ENCODE measurements at regions not wholly inside any gene's neighbourhood (a gene's known extent, or its start where the extent isn't known, plus 50 kb on each side); places are given as distances from the start of the nearest gene placed in this dataset.

DNA sequence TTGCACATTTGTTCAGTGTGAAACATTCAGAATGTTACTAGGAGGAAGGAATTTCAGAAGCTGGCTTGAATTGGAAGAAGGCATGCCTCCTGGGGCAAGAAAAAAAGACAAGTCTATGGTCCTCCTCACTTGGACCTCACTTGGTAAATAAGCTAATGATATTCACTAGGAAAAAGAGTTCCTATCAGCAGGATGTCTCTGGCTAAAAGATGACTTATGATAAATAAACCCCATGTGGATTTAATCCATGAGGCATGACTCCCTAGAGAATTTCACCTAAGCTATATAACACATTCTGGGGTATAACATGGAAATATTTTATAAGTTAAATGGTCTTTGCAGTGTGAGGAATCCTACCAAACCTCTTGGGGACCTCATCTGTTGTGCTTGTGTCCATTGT lies 199.9 kb downstream of the LRIG3 start:
- Histone ChIP-seq H3K4ac (ENCODE audit: low read depth, low read length) (no peak overlapping the region), H3K18ac (ENCODE audit: low read depth, low read length) (no peak overlapping the region), H2BK5ac (ENCODE audit: low read depth, low read length, poor library complexity, severe bottlenecking) (no peak overlapping the region), H2AK5ac (ENCODE audit: low read depth, low read length) (no peak overlapping the region), H3K36me3 (ENCODE audit: control insufficient read depth, insufficient read depth, low read length) (no peaks in the 10 kb centered on the region), H2AK9ac (replicated peaks; ENCODE audit: low read depth, low read length, poor library complexity) (no peak overlapping the region), H3K4me2 (ENCODE audit: low read depth, low read length) (no peak overlapping the region), H4K20me1 (ENCODE audit: insufficient read depth, low read length) (no peaks in the 10 kb centered on the region), H3K79me1 (ENCODE audit: low read depth in 1 of 2, low read length in 2 of 2) (no peaks in the 10 kb centered on the region), H3K4me3 (ENCODE audit: insufficient read depth, low read depth, low read length) (no peak overlapping the region), H2BK120ac (ENCODE audit: low read depth, low read length) (no peak overlapping the region), H4K8ac (ENCODE audit: low read depth in 2 of 2, low read length in 2 of 2) (no peak overlapping the region), H3K23ac (ENCODE audit: low read depth, low read length) (no peak overlapping the region; the same call in 1 of the 2 replicates), H2BK15ac (ENCODE audit: low read depth, low read length) (no peak overlapping the region), H3K27ac (ENCODE audit: insufficient read depth, low read length) (no peak overlapping the region), H4K91ac (ENCODE audit: insufficient read depth, low read depth, low read length) (no peak overlapping the region), H3K4me1 (ENCODE audit: control insufficient read depth, insufficient read depth, low read length) (no peaks in the 10 kb centered on the region), H3K56ac (ENCODE audit: extremely low read depth, insufficient read depth, low read length) (no peak overlapping the region), H3K9me3 (ENCODE audit: control insufficient read depth, insufficient read depth, low read length) (no peaks in the 10 kb centered on the region), H3K9ac (ENCODE audit: low read depth, low read length) (no peak overlapping the region), H3K14ac (replicated peaks; ENCODE audit: low read depth, low read length) (no peak overlapping the region), H3K9me1 (ENCODE audit: insufficient read depth, low read length) (no peaks in the 10 kb centered on the region), H3K27me3 (ENCODE audit: control insufficient read depth, insufficient read depth, low read length) (no peaks in the 10 kb centered on the region), H2AFZ (replicated peaks; ENCODE audit: low read length, poor library complexity) (no peak overlapping the region), H4K5ac (ENCODE audit: low read depth, low read length) (no peak overlapping the region), H2BK20ac (ENCODE audit: low read depth, low read length) (no peak overlapping the region)
- no TSS peak for BruUV-seq (replicated peaks)
- intact Hi-C loops (cut with micrococcal nuclease) = no loop called here
- ChIA-PET POLR2A (ENCODE audit: unreplicated experiment) (no interaction called here), CTCF (no interaction called here)
- in situ Hi-C loops (cut with MboI; ENCODE audit: low sequenced_read_pairs) = no loop called here
- ATAC-seq (ENCODE audit: low read depth) (no peak), DNase-seq (no peak)
- no peak for TF ChIP-seq RFX5 (IDR thresholded peaks at IDR 0.05; ENCODE audit: low read depth, low read length)
- no peak for TF ChIP-seq MAZ (IDR thresholded peaks at IDR 0.05; ENCODE audit: borderline replicate concordance, low read depth, low read length)
- no peak for TF ChIP-seq RAD21 (IDR thresholded peaks at IDR 0.05; ENCODE audit: low read length)
- no peak for TF ChIP-seq SMC3 (IDR thresholded peaks at IDR 0.05; ENCODE audit: low read depth, low read length)
- TF ChIP-seq, protein P1, sequence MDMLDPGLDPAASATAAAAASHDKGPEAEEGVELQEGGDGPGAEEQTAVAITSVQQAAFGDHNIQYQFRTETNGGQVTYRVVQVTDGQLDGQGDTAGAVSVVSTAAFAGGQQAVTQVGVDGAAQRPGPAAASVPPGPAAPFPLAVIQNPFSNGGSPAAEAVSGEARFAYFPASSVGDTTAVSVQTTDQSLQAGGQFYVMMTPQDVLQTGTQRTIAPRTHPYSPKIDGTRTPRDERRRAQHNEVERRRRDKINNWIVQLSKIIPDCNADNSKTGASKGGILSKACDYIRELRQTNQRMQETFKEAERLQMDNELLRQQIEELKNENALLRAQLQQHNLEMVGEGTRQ (IDR thresholded peaks at IDR 0.05; ENCODE audit: low read depth, low read length) = no peak
- no peak for TF ChIP-seq POLR2A (IDR thresholded peaks at IDR 0.05; ENCODE audit: low read depth, low read length)
- dilution Hi-C loops (cut with HindIII; ENCODE audit: low sequenced_read_pairs, unreplicated experiment) = no loop called here
